Skeletal muscle cell (primary cell): ENCODE measurements at regions not wholly inside any gene's neighbourhood (a gene's known extent, or its start where the extent isn't known, plus 50 kb on each side); places are given as distances from the start of the nearest gene placed in this dataset.

Source experiments
- DNase-seq: peaks from one replicate; pipeline ENCODE4 v3.0.0-alpha.2; 2010; ENCODE audit warnings: low read depth
- H3K4me3 ChIP-seq: 2 replicates; pipeline ENCODE4 v1.5.1; 2011; ENCODE audit warnings: low read depth, mild to moderate bottlenecking, control low read depth, low read length, moderate library complexity

- DNase-seq = no peak
- H3K4me3 ChIP-seq = no peak overlapping the region
Observed at GRCh38 chr11:80196041-80196440, 755.2 kb upstream of the TENM4 start.

- H3K4me3 ChIP-seq = no peak overlapping the region
- no peak for DNase-seq
Observed at GRCh38 chr11:80194625-80195024, 753.8 kb upstream of the TENM4 start.

- no peak overlapping the region for H3K4me3 ChIP-seq
- DNase-seq = no peak
Observed at GRCh38 chr11:80194016-80194415, 753.2 kb upstream of the TENM4 start.

- DNase-seq = no peak
- H3K4me3 ChIP-seq = no peak overlapping the region
Observed at GRCh38 chr11:80188076-80188627, 747.3 kb upstream of the TENM4 start.

DNA sequence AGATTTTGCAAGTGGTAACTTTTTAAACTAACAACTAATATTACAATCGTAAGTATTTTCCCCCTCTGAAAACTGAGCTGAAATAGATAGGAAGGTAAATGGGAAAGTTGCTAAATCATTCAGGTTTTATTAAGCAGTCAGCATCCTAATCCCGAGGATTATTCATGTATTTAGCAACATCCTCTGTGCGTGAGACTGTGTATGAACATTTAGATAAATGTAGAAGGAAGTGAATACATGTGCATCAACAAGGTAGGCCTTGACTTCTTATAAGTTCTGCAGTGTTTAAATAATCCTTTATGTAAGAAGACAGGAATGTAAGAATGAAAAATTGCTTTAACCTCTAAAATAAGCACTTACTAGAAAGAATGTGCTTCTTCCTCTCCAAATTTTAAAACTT is 745.9 kb upstream of the TENM4 start:
- DNase-seq = no peak
- no peak overlapping the region for H3K4me3 ChIP-seq

GRCh38 chr11:80182901-80183300 is 742.1 kb upstream of the TENM4 start:
- no peak overlapping the region for H3K4me3 ChIP-seq
- no peak for DNase-seq

GRCh38 chr11:80173371-80174136 is 732.7 kb upstream of the TENM4 start:
- no peak overlapping the region for H3K4me3 ChIP-seq
- no peak for DNase-seq

- no peak overlapping the region for H3K4me3 ChIP-seq
Observed at GRCh38 chr11:80168796-80169195, 728.0 kb upstream of the TENM4 start.

GRCh38 chr11:80167766-80168165 is 726.9 kb upstream of the TENM4 start:
- no peak for DNase-seq
- no peak overlapping the region for H3K4me3 ChIP-seq

More at GRCh38 chr11:80168796-80169195, 728.0 kb upstream of the TENM4 start:
- DNase-seq = no peak

DNA sequence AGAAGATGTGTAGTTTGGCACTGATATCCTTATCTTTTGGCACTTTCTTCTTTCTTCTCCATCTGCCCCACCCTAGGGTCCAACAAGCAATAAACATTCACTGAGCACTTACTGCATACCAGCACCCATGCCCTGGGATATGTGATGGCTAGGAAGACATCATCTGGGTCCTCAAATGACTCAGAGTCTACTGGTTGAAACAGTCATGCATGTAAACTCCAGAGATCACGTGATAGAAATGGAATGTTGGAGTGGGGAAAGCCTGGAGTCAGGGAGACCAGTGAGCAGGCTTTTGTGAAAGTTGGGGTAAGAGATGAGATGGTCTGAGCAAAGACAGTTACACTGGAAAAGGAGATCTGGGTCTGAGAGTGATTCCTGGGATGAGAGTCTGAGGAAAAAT is 724.9 kb upstream of the TENM4 start:
- no peak for DNase-seq

GRCh38 chr11:80163441-80163840 is 722.6 kb upstream of the TENM4 start:
- no peak for DNase-seq
- no peak overlapping the region for H3K4me3 ChIP-seq

More for the DNA sequence above, 724.9 kb upstream of the TENM4 start:
- no peak overlapping the region for H3K4me3 ChIP-seq

- no peak overlapping the region for H3K4me3 ChIP-seq
Observed at GRCh38 chr11:80163011-80163410, 722.2 kb upstream of the TENM4 start.

GRCh38 chr11:80162387-80162786 is 721.6 kb upstream of the TENM4 start:
- DNase-seq = no peak
- no peak overlapping the region for H3K4me3 ChIP-seq

More at GRCh38 chr11:80163011-80163410, 722.2 kb upstream of the TENM4 start:
- DNase-seq = peak; percentile 11

DNA sequence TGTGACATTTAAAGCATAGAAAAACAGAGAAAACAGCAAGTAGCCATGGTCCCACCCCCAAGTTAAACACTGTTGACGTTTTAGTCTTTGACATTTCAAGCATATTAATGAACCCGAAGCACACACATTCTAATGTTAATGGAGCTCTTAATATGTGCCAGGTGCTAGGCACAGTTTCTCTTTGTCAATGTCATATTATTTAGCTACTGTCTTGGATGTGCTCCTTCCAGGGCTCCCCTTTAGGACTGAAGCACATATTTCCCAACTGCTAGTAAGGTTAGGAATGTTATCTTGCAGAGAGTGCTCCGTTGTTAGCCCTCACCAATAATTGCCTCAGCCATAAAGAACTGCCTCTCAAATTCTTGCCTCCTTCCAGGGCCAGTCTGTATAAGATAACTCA is 716.6 kb upstream of the TENM4 start:
- no peak for DNase-seq
- no peak overlapping the region for H3K4me3 ChIP-seq

DNA sequence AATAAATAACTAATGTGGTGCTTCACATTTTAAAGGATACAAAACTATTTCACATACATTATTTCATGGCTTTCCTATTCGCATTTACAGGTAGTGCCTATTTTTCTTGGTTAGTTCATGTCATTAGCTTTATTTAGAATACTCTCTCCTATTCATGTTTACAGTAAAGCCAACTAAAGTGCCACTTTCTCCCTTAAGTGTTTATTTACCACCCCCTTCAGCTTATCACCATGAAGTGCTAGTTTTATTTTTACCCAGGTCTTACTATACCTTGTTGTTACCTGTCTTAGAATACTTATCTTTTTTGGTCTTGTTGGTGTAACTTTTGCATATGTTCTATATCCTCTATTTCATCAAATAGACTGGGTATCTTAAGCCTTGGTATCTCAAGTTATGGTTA is 715.2 kb upstream of the TENM4 start:
- no peak for DNase-seq

GRCh38 chr11:80155412-80156017 is 714.7 kb upstream of the TENM4 start:
- no peak overlapping the region for H3K4me3 ChIP-seq
- no peak for DNase-seq

More for the DNA sequence above, 715.2 kb upstream of the TENM4 start:
- H3K4me3 ChIP-seq = no peak overlapping the region

DNA sequence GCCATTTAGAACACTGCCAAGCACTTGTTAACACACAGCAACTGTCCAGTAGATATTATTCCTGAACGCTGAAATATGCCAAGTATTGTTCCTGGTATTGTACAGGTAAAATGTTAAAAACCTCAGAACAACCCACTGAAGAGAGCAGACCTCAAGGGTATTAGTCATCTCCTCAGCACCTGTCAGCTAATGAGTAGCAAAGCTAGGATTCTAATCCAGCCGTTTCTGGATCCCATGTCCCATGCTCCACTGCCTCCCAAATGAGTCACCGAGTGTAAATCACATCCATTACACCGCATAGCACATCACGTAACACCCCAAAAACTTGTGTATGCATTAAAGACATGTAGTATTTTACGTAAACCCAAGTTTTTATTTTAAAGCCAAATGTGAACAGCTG is 705.4 kb upstream of the TENM4 start:
- no peak for DNase-seq
- H3K4me3 ChIP-seq = no peak overlapping the region

GRCh38 chr11:80144897-80145594 is 704.2 kb upstream of the TENM4 start:
- H3K4me3 ChIP-seq = no peak overlapping the region

DNA sequence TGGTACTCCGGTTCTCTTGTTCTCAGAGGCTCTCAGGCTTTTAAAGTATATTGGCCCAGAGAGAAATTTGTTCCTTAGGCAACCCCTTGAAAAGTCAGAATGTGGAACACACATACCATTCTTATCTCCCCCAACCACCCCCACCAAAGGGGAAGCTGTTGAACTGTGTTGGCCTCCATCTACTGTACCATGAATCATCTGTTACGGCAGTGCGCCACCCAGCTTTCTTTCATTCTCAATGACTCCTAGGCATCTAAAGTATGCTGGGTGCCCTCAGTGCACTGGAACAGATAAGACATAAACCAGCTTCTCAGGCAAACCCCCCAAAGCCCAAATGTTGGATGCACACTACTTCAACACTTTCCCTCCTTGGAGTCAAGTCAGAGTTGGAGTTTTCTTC is 696.2 kb upstream of the TENM4 start:
- no peak overlapping the region for H3K4me3 ChIP-seq
- no peak for DNase-seq

More at GRCh38 chr11:80144897-80145594, 704.2 kb upstream of the TENM4 start:
- DNase-seq = no peak

GRCh38 chr11:80129396-80129795 is 688.6 kb upstream of the TENM4 start:
- H3K4me3 ChIP-seq = no peak overlapping the region

More at GRCh38 chr11:80129396-80129795, 688.6 kb upstream of the TENM4 start:
- DNase-seq = no peak
